H9 (cell line): ENCODE measurements at regions not wholly inside any gene's neighbourhood (a gene's known extent, or its start where the extent isn't known, plus 50 kb on each side); places are given as distances from the start of the nearest gene placed in this dataset.

Experiments
- DNase-seq: peaks from one replicate; pipeline ENCODE4 v3.0.0-alpha.2; 2017
- H2AFZ ChIP-seq: one replicate; pipeline ENCODE4 v1.6.1; 2013; ENCODE audit warnings: mild to moderate bottlenecking, low read length, control low read depth, moderate library complexity
- H2AK5ac ChIP-seq: 2 replicates; pipeline ENCODE4 v1.6.1; 2013; ENCODE audit warnings: low read length, control low read depth, mixed read lengths; ENCODE audit not compliant: insufficient read length
- H2BK120ac ChIP-seq: one replicate; pipeline ENCODE4 v1.6.1; 2013; ENCODE audit warnings: low read depth, mild to moderate bottlenecking, low read length, control low read depth, inconsistent platforms; ENCODE audit not compliant: poor library complexity, severe bottlenecking
- H2BK12ac ChIP-seq: 2 replicates; pipeline ENCODE4 v1.6.1; 2013; ENCODE audit warnings: low read length, control low read depth, mixed read lengths, low read depth; ENCODE audit not compliant: insufficient read length
- H2BK15ac ChIP-seq: 2 replicates; pipeline ENCODE4 v1.6.1; 2013; ENCODE audit warnings: low read depth, low read length, control low read depth
- H2BK20ac ChIP-seq: one replicate; pipeline ENCODE4 v1.6.1; 2013; ENCODE audit warnings: low read depth, mild to moderate bottlenecking, low read length, control low read depth, inconsistent platforms; ENCODE audit not compliant: poor library complexity, severe bottlenecking
- H2BK5ac ChIP-seq: 2 replicates; pipeline ENCODE4 v1.6.1; 2013; ENCODE audit warnings: low read length, control low read depth, mixed read lengths; ENCODE audit not compliant: insufficient read length
- H3K14ac ChIP-seq: 2 replicates; pipeline ENCODE4 v1.6.1; 2013; ENCODE audit warnings: low read length, control low read depth; ENCODE audit not compliant: insufficient read depth
- H3K18ac ChIP-seq: 2 replicates; pipeline ENCODE4 v1.6.1; 2013; ENCODE audit warnings: low read depth, mild to moderate bottlenecking, mixed read lengths, low read length, control low read depth; ENCODE audit not compliant: insufficient read length
- H3K23ac ChIP-seq: 2 replicates; pipeline ENCODE4 v1.6.1; 2013; ENCODE audit warnings: low read length, control low read depth, mixed read lengths, low read depth; ENCODE audit not compliant: insufficient read length
- H3K23me2 ChIP-seq: 2 replicates; pipeline ENCODE4 v1.6.1; 2013; ENCODE audit warnings: low read depth, mild to moderate bottlenecking, mixed read lengths, low read length, control low read depth; ENCODE audit not compliant: insufficient read length, poor library complexity, severe bottlenecking
- H3K27ac ChIP-seq: 2 replicates; pipeline ENCODE4 v1.5.1; 2013; ENCODE audit warnings: low read length, control low read depth, mixed read lengths, low read depth; ENCODE audit not compliant: insufficient read length
- H3K27me3 ChIP-seq: 2 replicates; pipeline ENCODE4 v1.6.1; 2013; ENCODE audit warnings: low read length, control low read depth, inconsistent platforms; ENCODE audit not compliant: insufficient read depth
- H3K4ac ChIP-seq: 2 replicates; pipeline ENCODE4 v1.6.1; 2013; ENCODE audit warnings: low read depth, mild to moderate bottlenecking, control low read depth, inconsistent platforms, low read length, moderate library complexity
- H3K4me1 ChIP-seq: 2 replicates; pipeline ENCODE4 v1.6.1; 2013; ENCODE audit warnings: low read length, control low read depth, inconsistent platforms; ENCODE audit not compliant: insufficient read depth
- H3K4me2 ChIP-seq: 2 replicates; pipeline ENCODE4 v1.6.1; 2013; ENCODE audit warnings: low read length, control low read depth, mixed read lengths; ENCODE audit not compliant: insufficient read length, insufficient read depth
- H3K56ac ChIP-seq: 2 replicates; pipeline ENCODE4 v1.6.1; 2013; ENCODE audit warnings: low read depth, mild to moderate bottlenecking, mixed read lengths, low read length, control low read depth; ENCODE audit not compliant: insufficient read length
- H3K79me1 ChIP-seq: 2 replicates; pipeline ENCODE4 v1.6.1; 2013; ENCODE audit warnings: low read depth, mild to moderate bottlenecking, moderate library complexity, low read length, control low read depth, inconsistent platforms; ENCODE audit not compliant: insufficient read depth, poor library complexity, severe bottlenecking
- H3K79me2 ChIP-seq: 2 replicates; pipeline ENCODE4 v1.6.1; 2013; ENCODE audit warnings: low read length, control low read depth, inconsistent platforms; ENCODE audit not compliant: insufficient read depth
- H3K9ac ChIP-seq: 2 replicates; pipeline ENCODE4 v1.6.1; 2013; ENCODE audit warnings: low read length, control low read depth, mixed read lengths; ENCODE audit not compliant: insufficient read length; ENCODE audit errors: extremely low read depth
- H3K9me3 ChIP-seq: one replicate; pipeline ENCODE4 v1.6.1; 2013; ENCODE audit warnings: low read depth, low read length, inconsistent platforms; ENCODE audit not compliant: control insufficient read depth
- H3T11ph ChIP-seq: one replicate; pipeline ENCODE4 v1.6.1; 2013; ENCODE audit warnings: mild to moderate bottlenecking, low read length, control low read depth, inconsistent platforms
- H4K20me1 ChIP-seq: one replicate; pipeline ENCODE4 v1.6.1; 2013; ENCODE audit not compliant: control insufficient read depth, insufficient read length, insufficient read depth
- H4K5ac ChIP-seq: 2 replicates; pipeline ENCODE4 v1.6.1; 2013; ENCODE audit warnings: low read depth, mild to moderate bottlenecking, mixed read lengths, low read length, control low read depth; ENCODE audit not compliant: insufficient read length
- H4K8ac ChIP-seq: replicated peaks from 2 replicates; pipeline ENCODE4 v1.6.1; 2013; ENCODE audit warnings: low read length, control low read depth, mixed read lengths, low read depth; ENCODE audit not compliant: insufficient read length
- H4K91ac ChIP-seq: 2 replicates; pipeline ENCODE4 v1.6.1; 2013; ENCODE audit warnings: low read depth, mild to moderate bottlenecking, moderate library complexity, mixed read lengths, low read length, control low read depth; ENCODE audit not compliant: insufficient read length
- H3K27ac Mint-ChIP-seq, 3 experiments: 2 replicates in 2 of 3; 3 replicates in 1 of 3; pipeline ENCODE4 v1.8.0; 2020 to 2021; ENCODE audit warnings: mixed read lengths in 3 of 3, mild to moderate bottlenecking in 1 of 3, moderate library complexity in 1 of 3
- H3K27me3 Mint-ChIP-seq: 2 replicates; pipeline ENCODE4 v1.8.0; 2021; ENCODE audit warnings: low read depth, mild to moderate bottlenecking, moderate library complexity, mixed read lengths
- H3K36me3 Mint-ChIP-seq, 3 experiments: 2 replicates in 2 of 3; 3 replicates in 1 of 3; pipeline ENCODE4 v1.8.0; 2020 to 2021; ENCODE audit warnings: low read depth in 3 of 3, mixed read lengths in 3 of 3; ENCODE audit not compliant: insufficient read depth in 1 of 3
- H3K4me1 Mint-ChIP-seq, 2 experiments: 2 replicates each; pipeline ENCODE4 v1.8.0; 2020; ENCODE audit warnings: mixed read lengths in 2 of 2
- H3K4me3 Mint-ChIP-seq, 2 experiments: 2 replicates in 1 of 2; 3 replicates in 1 of 2; pipeline ENCODE4 v1.8.0; 2020 to 2021; ENCODE audit warnings: mild to moderate bottlenecking in 2 of 2, mixed read lengths in 2 of 2, moderate library complexity in 1 of 2
- H3K9me3 Mint-ChIP-seq, 2 experiments: 2 replicates in 1 of 2; 3 replicates in 1 of 2; pipeline ENCODE4 v1.8.0; 2020; ENCODE audit warnings: mild to moderate bottlenecking in 2 of 2, mixed read lengths in 2 of 2, moderate library complexity in 1 of 2
- CTCF ChIP-seq: fragments of 200-600 bp; sonication (generic); conservative IDR thresholded peaks from 3 replicates; pipeline ENCODE4 v1.8.0; 2021; ENCODE audit warnings: antibody characterized with exemption, mild to moderate bottlenecking
- WGBS: extraction: QIAGEN DNeasy Blood & Tissue Kit; methylation state at CpG from one replicate; pipeline ENCODE4 v1.1.7; 2013; ENCODE audit warnings: missing lambda C conversion rate, low lambda C conversion rate, mixed read lengths; ENCODE audit not compliant: insufficient read length; ENCODE audit errors: extremely low coverage; 5-methylcytosine and 5-hydroxymethylcytosine counted together

GRCh38 chr20:50363027-50363426 lies 147.2 kb upstream of the PTPN1 start:
- H4K8ac ChIP-seq: no peak overlapping the region

More at GRCh38 chr20:50363027-50363426, 147.2 kb upstream of the PTPN1 start:
- no peak overlapping the region for H2BK5ac ChIP-seq
- H3K9me3 ChIP-seq: no peaks in the 10 kb centered on the region
- no peaks in the 10 kb centered on the region for H3K9me3 Mint-ChIP-seq
- no peak overlapping the region for H4K5ac ChIP-seq
- H2BK15ac ChIP-seq: no peak overlapping the region
- H3K4me3 Mint-ChIP-seq: no peak overlapping the region
- no peak overlapping the region for H3K14ac ChIP-seq
- H2AK5ac ChIP-seq: no peak overlapping the region
- H3T11ph ChIP-seq: no peak overlapping the region
- H3K4me1 Mint-ChIP-seq: peaks cover 0 to 9% of the 10 kb centered on the region in 2 experiments; a peak in 3 of 4 replicates
- no peaks in the 10 kb centered on the region for H3K36me3 Mint-ChIP-seq
- H3K79me2 ChIP-seq: no peaks in the 10 kb centered on the region
- 0 out of 7 replicates have a peak overlapping the region, but pooled peaks of 1 of the 3 experiments have one; percentile 8 for H3K27ac Mint-ChIP-seq
- H3K4me2 ChIP-seq: no peak overlapping the region
- H3K18ac ChIP-seq: no peak overlapping the region
- H3K4ac ChIP-seq: no peak overlapping the region
- DNase-seq: no peak
- no peaks in the 10 kb centered on the region for H3K27me3 ChIP-seq
- H4K20me1 ChIP-seq: no peaks in the 10 kb centered on the region
- H3K27ac ChIP-seq: no peak overlapping the region
- H3K9ac ChIP-seq: no peak overlapping the region
- no peak overlapping the region for H3K56ac ChIP-seq
- no peaks in the 10 kb centered on the region for H3K79me1 ChIP-seq
- no peak overlapping the region for H2AFZ ChIP-seq
- H3K23me2 ChIP-seq: no peaks in the 10 kb centered on the region
- H2BK12ac ChIP-seq: no peak overlapping the region
- no peak overlapping the region for H4K91ac ChIP-seq
- no peaks in the 10 kb centered on the region for H3K4me1 ChIP-seq
- no peak overlapping the region for H3K23ac ChIP-seq
- no CpG with 5 or more reads among the region's 5 CpGs for WGBS
- TF ChIP-seq CTCF: no peak
- H3K27me3 Mint-ChIP-seq: peaks cover 4% of the 10 kb centered on the region; the same call in 1 of the 2 replicates
- no peak overlapping the region for H2BK20ac ChIP-seq
- H2BK120ac ChIP-seq: no peak overlapping the region
